ENCODE measurements at regions not wholly inside any gene's neighbourhood (a gene's known extent, or its start where the extent isn't known, plus 50 kb on each side); places are given as distances from the start of the nearest gene placed in this dataset.

DNA sequence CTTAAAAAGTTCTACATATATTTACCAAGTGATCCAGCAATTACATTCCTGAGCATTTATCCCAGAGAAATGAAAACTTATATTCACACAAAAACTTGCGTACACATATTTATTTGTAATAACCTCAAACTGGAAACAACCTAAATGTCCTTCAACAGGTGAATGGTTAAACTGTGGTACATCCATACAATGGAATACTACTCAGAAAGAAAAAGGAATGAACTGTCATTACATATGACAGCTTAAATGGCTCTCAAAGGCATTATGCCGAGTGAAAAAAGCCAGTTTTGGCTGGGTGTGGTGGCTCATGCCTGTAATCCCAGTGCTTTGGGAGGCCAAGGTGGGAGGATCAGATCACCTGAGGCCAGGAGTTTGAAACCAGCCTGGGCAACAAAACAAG lies 79.1 kb upstream of the DYNC1I2 start:
- no peak for DNase-seq

- DNase-seq: no peak
Measured at GRCh38 chr2:171610824-171611223, 76.4 kb upstream of the DYNC1I2 start.

DNA sequence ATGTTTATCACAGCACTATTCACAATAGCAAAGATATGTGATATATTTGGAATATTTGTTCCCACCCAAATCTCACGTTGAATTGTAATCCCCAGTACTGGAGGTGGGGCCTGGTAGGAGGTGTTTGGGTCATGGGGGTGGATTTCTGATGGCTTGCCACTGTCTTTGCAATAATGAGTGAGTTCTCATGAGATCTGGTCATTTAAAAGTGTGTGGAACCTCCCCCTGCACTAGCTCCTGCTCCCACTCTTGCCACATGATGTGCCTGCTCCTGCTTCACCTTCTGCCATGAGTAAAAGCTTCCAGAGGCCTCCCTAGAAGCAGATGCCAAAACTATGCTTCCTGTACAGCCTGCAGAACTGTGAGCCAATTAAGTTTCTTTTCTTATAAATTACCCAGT lies 72.2 kb upstream of the DYNC1I2 start:
- DNase-seq: no peak

- no peak for DNase-seq
Measured at GRCh38 chr2:171617981-171618380, 69.3 kb upstream of the DYNC1I2 start.

GRCh38 chr2:171625006-171625405 lies 62.3 kb upstream of the DYNC1I2 start:
- DNase-seq: no peak

GRCh38 chr2:171626949-171627348 lies 60.3 kb upstream of the DYNC1I2 start:
- DNase-seq: no peak

DNA sequence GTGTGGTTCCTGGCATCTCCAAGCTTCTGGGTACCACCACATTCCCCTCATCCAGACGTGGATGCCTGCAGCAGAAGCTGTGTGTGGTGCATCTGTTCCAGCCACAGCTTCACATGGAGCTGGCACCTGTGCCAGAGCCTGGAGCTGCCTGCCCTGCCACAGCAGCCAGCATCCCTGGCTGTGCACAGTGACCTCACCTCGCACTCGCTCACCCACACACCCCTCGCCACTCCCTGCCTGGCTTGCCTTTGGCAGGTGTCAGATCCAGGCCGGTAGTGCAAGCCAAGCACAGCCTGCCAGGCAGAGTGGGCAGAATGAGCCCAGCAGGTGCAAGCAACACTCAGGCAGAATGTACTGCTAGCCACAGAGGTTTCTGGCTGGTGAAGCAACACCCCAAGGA lies 59.9 kb upstream of the DYNC1I2 start:
- DNase-seq: no peak

GRCh38 chr2:171629113-171629512 lies 58.2 kb upstream of the DYNC1I2 start:
- DNase-seq: no peak

DNA sequence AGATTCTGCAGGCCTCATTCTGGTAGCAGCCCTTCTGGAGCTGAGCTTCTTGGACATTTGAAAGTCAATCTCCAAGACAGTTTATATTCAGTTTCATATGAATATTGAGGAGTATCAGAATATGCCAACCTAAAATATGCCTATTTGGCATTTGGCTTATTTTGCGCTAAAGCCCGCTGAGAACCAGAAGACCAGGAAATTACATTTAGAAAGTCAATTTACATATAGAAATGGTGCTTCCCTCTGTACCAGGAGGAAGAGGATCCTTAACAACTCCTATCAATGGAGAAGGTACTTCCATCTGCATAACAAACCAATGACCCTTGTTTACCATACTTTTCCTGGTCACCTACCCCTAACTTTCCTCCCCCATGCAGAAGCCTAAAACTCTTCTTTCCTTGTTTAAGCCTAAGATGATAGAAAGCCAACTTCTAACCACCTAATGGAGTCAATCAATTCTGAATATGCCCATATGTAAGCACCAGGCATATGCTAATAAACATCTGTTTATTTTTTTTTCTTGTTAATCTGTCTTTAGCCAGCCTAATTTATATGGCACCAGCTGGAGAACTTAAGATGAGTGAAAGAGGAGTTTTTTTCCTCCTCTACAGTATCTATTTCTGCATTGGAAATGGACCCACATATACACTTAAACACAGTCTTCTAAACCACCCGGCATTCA lies 57.0 kb upstream of the DYNC1I2 start:
- no peak for DNase-seq

- DNase-seq: peak; percentile 70
Measured at GRCh38 chr2:171630812-171631626, 56.2 kb upstream of the DYNC1I2 start.

All from hematopoietic multipotent progenitor cell treated with erythropoietin and hydrocortisone succinate and interleukin-3 and kit ligand, for 8 days (in vitro differentiated cells).